IMR-90 (cell line): ENCODE measurements at regions not wholly inside any gene's neighbourhood (a gene's known extent, or its start where the extent isn't known, plus 50 kb on each side); places are given as distances from the start of the nearest gene placed in this dataset.

Experiments
- ATAC-seq: fragments of 200-7000 bp; cut with Tn5 transposase; 2 replicates; pipeline ENCODE4 v1.9.1; 2020; ENCODE audit warnings: low read depth, mild to moderate bottlenecking, moderate library complexity
- BruUV-seq: library from RNA; stranded (reverse); fragments of 400-500 nt; replicated peaks from 2 replicates; lab custom pipeline; 2021; lab: Mats Ljungman, UMichigan
- CTCF ChIA-PET: fragments of 300-600 bp; formaldehyde crosslinking; extraction: SDS; loops from one replicate; lab custom pipeline; 2021; ENCODE audit warnings: antibody characterized with exemption; lab: Yijun Ruan, JAX
- POLR2A ChIA-PET: fragments of 300-600 bp; sonication (Branson Sonifier 250); formaldehyde crosslinking; loops from one replicate; lab custom pipeline; 2022; ENCODE audit warnings: antibody characterized with exemption; ENCODE audit not compliant: unreplicated experiment; lab: Charles Lee
- DNase-seq: peaks from one replicate; pipeline ENCODE4 v3.0.0; 2013
- H2AFZ ChIP-seq: replicated peaks from 2 replicates; pipeline ENCODE3; 2013; ENCODE audit warnings: low read length, mild to moderate bottlenecking; ENCODE audit not compliant: poor library complexity
- H2AK5ac ChIP-seq: 2 replicates; pipeline ENCODE4 v1.6.1; 2013; ENCODE audit warnings: low read depth, low read length, inconsistent platforms
- H2AK9ac ChIP-seq: replicated peaks from 2 replicates; pipeline ENCODE3; 2013; ENCODE audit warnings: mild to moderate bottlenecking, low read depth, low read length, moderate library complexity; ENCODE audit not compliant: poor library complexity
- H2BK120ac ChIP-seq: 2 replicates; pipeline ENCODE4 v1.6.1; 2013; ENCODE audit warnings: low read depth, low read length, inconsistent platforms
- H2BK15ac ChIP-seq: 3 replicates; pipeline ENCODE4 v1.6.1; 2013; ENCODE audit warnings: low read depth, low read length, inconsistent platforms
- H2BK20ac ChIP-seq: 2 replicates; pipeline ENCODE4 v1.6.1; 2013; ENCODE audit warnings: low read depth, mild to moderate bottlenecking, inconsistent platforms, low read length, moderate library complexity
- H2BK5ac ChIP-seq: 2 replicates; pipeline ENCODE4 v1.6.1; 2013; ENCODE audit warnings: mild to moderate bottlenecking, low read depth, low read length, inconsistent platforms; ENCODE audit not compliant: poor library complexity, severe bottlenecking
- H3K14ac ChIP-seq: replicated peaks from 2 replicates; pipeline ENCODE4 v1.6.1; 2013; ENCODE audit warnings: low read depth, low read length, inconsistent platforms
- H3K18ac ChIP-seq: 2 replicates; pipeline ENCODE4 v1.6.1; 2013; ENCODE audit warnings: low read depth, low read length, control low read depth
- H3K23ac ChIP-seq: 2 replicates; pipeline ENCODE4 v1.6.1; 2013; ENCODE audit warnings: low read depth, low read length, inconsistent platforms
- H3K27ac ChIP-seq: 2 replicates; pipeline ENCODE4 v1.5.1; 2013; ENCODE audit warnings: mild to moderate bottlenecking, control low read depth, low read length; ENCODE audit not compliant: insufficient read depth
- H3K27me3 ChIP-seq: 2 replicates; pipeline ENCODE4 v1.6.1; 2013; ENCODE audit warnings: low read length; ENCODE audit not compliant: control insufficient read depth, insufficient read depth
- H3K36me3 ChIP-seq: 2 replicates; pipeline ENCODE4 v1.6.1; 2013; ENCODE audit warnings: low read length, mixed read lengths; ENCODE audit not compliant: control insufficient read depth, insufficient read depth
- H3K4ac ChIP-seq: 2 replicates; pipeline ENCODE4 v1.6.1; 2013; ENCODE audit warnings: low read depth, low read length, inconsistent platforms
- H3K4me1 ChIP-seq: 2 replicates; pipeline ENCODE4 v1.6.1; 2013; ENCODE audit warnings: low read length, mixed read lengths; ENCODE audit not compliant: control insufficient read depth, insufficient read depth
- H3K4me2 ChIP-seq: 2 replicates; pipeline ENCODE4 v1.6.1; 2013; ENCODE audit warnings: low read depth, mild to moderate bottlenecking, control low read depth, low read length, moderate library complexity
- H3K4me3 ChIP-seq: 2 replicates; pipeline ENCODE4 v1.5.1; 2013; ENCODE audit warnings: low read depth, mild to moderate bottlenecking, control low read depth, low read length, moderate library complexity; ENCODE audit not compliant: insufficient read depth
- H3K56ac ChIP-seq: 2 replicates; pipeline ENCODE4 v1.6.1; 2013; ENCODE audit warnings: low read length, inconsistent platforms; ENCODE audit not compliant: insufficient read depth; ENCODE audit errors: extremely low read depth
- H3K79me1 ChIP-seq, 2 experiments: 2 replicates each; pipeline ENCODE4 v1.6.1; 2013; ENCODE audit warnings: low read length in 2 of 2, inconsistent platforms in 1 of 2, low read depth in 1 of 2
- H3K9ac ChIP-seq: 2 replicates; pipeline ENCODE4 v1.6.1; 2013; ENCODE audit warnings: low read depth, low read length, control low read depth
- H3K9me1 ChIP-seq: 2 replicates; pipeline ENCODE4 v1.6.1; 2013; ENCODE audit warnings: low read length, inconsistent platforms; ENCODE audit not compliant: insufficient read depth
- H3K9me3 ChIP-seq: 2 replicates; pipeline ENCODE4 v1.6.1; 2013; ENCODE audit warnings: low read length; ENCODE audit not compliant: control insufficient read depth, insufficient read depth
- H4K20me1 ChIP-seq: 2 replicates; pipeline ENCODE4 v1.6.1; 2013; ENCODE audit warnings: low read length, inconsistent platforms; ENCODE audit not compliant: insufficient read depth
- H4K5ac ChIP-seq: 2 replicates; pipeline ENCODE4 v1.6.1; 2013; ENCODE audit warnings: mild to moderate bottlenecking, low read depth, low read length, control low read depth
- H4K8ac ChIP-seq, 2 experiments: 2 replicates each; pipeline ENCODE4 v1.6.1; 2013; ENCODE audit warnings: low read depth in 2 of 2, low read length in 2 of 2, control low read depth in 1 of 2, inconsistent platforms in 1 of 2
- H4K91ac ChIP-seq: 2 replicates; pipeline ENCODE4 v1.6.1; 2013; ENCODE audit warnings: low read depth, low read length, inconsistent platforms; ENCODE audit not compliant: insufficient read depth
- WGBS, 2 experiments: methylation state at CpG; one replicate each; pipeline versions ENCODE4 v1.1.5 to v1.1.7; 2013; ENCODE audit warnings: missing lambda C conversion rate in 2 of 2; ENCODE audit not compliant: insufficient read length in 1 of 2; ENCODE audit errors: extremely low coverage in 2 of 2; 5-methylcytosine and 5-hydroxymethylcytosine counted together
- dilution Hi-C: fragments of 300-500 bp; cut with HindIII; formaldehyde crosslinking; loops from one replicate; pipeline ENCODE4 v1.14.3; 2018; ENCODE audit warnings: low sequenced_read_pairs; ENCODE audit not compliant: unreplicated experiment
- in situ Hi-C: fragments of 300-500 bp; cut with MboI; formaldehyde crosslinking; loops from 3 replicates; pipeline ENCODE4 v1.14.3; 2019; ENCODE audit warnings: low sequenced_read_pairs, inconsistent platforms, mixed read lengths
- intact Hi-C: fragments of 100-400 bp; cut with micrococcal nuclease; formaldehyde crosslinking; loops from 2 replicates; pipeline ENCODE4 v1.10.0; 2022
- TF ChIP-seq, protein P1 (sequence below): fragments of 150-350 bp; IDR thresholded peaks from 2 replicates; pipeline ENCODE4 v1.6.1; 2017; ENCODE audit warnings: mild to moderate bottlenecking, antibody characterized with exemption, low read length, low read depth

GRCh38 chr18:51253476-51253875 is 56.0 kb upstream of the MEX3C start:
- CTCF ChIA-PET = no interaction called here
- Histone ChIP-seq H3K79me1 (no peaks in the 10 kb centered on the region), H2BK20ac (no peak overlapping the region), H2AK5ac (no peak overlapping the region), H2BK5ac (no peak overlapping the region), H4K8ac (no peak overlapping the region), H3K56ac (no peak overlapping the region), H3K4ac (no peak overlapping the region), H3K4me2 (no peak overlapping the region), H3K27ac (no peak overlapping the region), H3K4me3 (no peak overlapping the region), H2BK15ac (no peak overlapping the region), H3K36me3 (no peaks in the 10 kb centered on the region), H3K27me3 (no peaks in the 10 kb centered on the region), H3K4me1 (no peaks in the 10 kb centered on the region), H4K91ac (no peak overlapping the region), H3K9me1 (no peaks in the 10 kb centered on the region), H2AK9ac (no peak overlapping the region), H2AFZ (no peak overlapping the region), H3K14ac (no peak overlapping the region), H3K23ac (no peak overlapping the region), H4K20me1 (no peaks in the 10 kb centered on the region), H3K9me3 (no peaks in the 10 kb centered on the region), H4K5ac (no peak overlapping the region), H2BK120ac (no peak overlapping the region), H3K18ac (no peak overlapping the region), H3K9ac (no peak overlapping the region)
- in situ Hi-C loops = no loop called here
- BruUV-seq = no TSS peak
- TF ChIP-seq, protein P1, sequence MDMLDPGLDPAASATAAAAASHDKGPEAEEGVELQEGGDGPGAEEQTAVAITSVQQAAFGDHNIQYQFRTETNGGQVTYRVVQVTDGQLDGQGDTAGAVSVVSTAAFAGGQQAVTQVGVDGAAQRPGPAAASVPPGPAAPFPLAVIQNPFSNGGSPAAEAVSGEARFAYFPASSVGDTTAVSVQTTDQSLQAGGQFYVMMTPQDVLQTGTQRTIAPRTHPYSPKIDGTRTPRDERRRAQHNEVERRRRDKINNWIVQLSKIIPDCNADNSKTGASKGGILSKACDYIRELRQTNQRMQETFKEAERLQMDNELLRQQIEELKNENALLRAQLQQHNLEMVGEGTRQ = no peak
- ATAC-seq (no peak), DNase-seq (no peak)
- dilution Hi-C loops = no loop called here
- POLR2A ChIA-PET = no interaction called here
- WGBS, 2 experiments = no CpG with 5 or more reads among the region's 4 CpGs
- intact Hi-C loops = no loop called here
